ENCODE measurements at regions not wholly inside any gene's neighbourhood (a gene's known extent, or its start where the extent isn't known, plus 50 kb on each side); places are given as distances from the start of the nearest gene placed in this dataset.

DNA sequence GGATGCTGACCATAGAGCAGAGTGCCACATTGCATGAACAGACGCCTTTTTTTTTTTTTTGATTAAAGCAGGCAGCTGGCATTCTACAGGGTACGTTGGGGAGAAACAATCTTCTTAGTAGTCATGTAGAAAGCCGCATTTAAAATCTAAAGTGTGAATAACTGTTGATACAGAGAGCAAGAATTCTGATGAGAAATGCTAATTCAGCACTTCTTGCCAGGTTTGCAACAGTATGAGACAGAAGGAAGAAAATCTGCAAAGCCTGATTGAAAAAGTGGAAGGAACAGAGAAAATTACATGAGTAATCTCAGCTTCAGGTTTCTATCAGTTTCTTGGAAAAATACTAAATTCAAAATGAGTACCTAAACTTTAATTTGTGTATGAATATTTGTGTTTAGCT, 232.7 kb upstream of the CHRM2 start:
- no peak overlapping the region for H2AK5ac ChIP-seq (ENCODE audit: low read depth, low read length)
- no peaks in the 10 kb centered on the region for H3K36me3 ChIP-seq (ENCODE audit: control insufficient read depth, insufficient read depth, low read length)
- no peak overlapping the region for H3K18ac ChIP-seq (ENCODE audit: low read depth, low read length)
- no peak overlapping the region for H2BK15ac ChIP-seq (ENCODE audit: low read depth, low read length)
- H3K27ac ChIP-seq (ENCODE audit: insufficient read depth, low read length), result no peak overlapping the region
- dilution Hi-C loops (cut with HindIII; ENCODE audit: low sequenced_read_pairs, unreplicated experiment), result no loop called here
- no peak for ATAC-seq (ENCODE audit: low read depth)
- no peak overlapping the region for H3K23ac ChIP-seq (ENCODE audit: low read depth, low read length)
- no TSS peak for BruUV-seq (replicated peaks)
- POLR2A ChIA-PET (ENCODE audit: unreplicated experiment), result no interaction called here
- no peaks in the 10 kb centered on the region for H3K27me3 ChIP-seq (ENCODE audit: control insufficient read depth, insufficient read depth, low read length)
- intact Hi-C loops (cut with micrococcal nuclease), result no loop called here
- no peak overlapping the region for H2BK5ac ChIP-seq (ENCODE audit: low read depth, low read length, poor library complexity, severe bottlenecking)
- no peak overlapping the region for H3K56ac ChIP-seq (ENCODE audit: extremely low read depth, insufficient read depth, low read length)
- H2AFZ ChIP-seq (replicated peaks; ENCODE audit: low read length, poor library complexity), result no peak overlapping the region
- no peak overlapping the region for H2BK120ac ChIP-seq (ENCODE audit: low read depth, low read length)
- no peak overlapping the region for H4K91ac ChIP-seq (ENCODE audit: insufficient read depth, low read depth, low read length)
- no peak overlapping the region for H3K9ac ChIP-seq (ENCODE audit: low read depth, low read length)
- H3K4ac ChIP-seq (ENCODE audit: low read depth, low read length), result no peak overlapping the region
- WGBS, 2 experiments (ENCODE audit: extremely low coverage in 2 of 2, insufficient read length in 1 of 2), result 22% methylated on average over 1 of the region's 3 CpGs; no CpG with 5 or more reads in 1 of the 2 experiments
- CTCF ChIA-PET, result no interaction called here
- no peaks in the 10 kb centered on the region for H3K4me1 ChIP-seq (ENCODE audit: control insufficient read depth, insufficient read depth, low read length)
- no peak overlapping the region for H4K5ac ChIP-seq (ENCODE audit: low read depth, low read length)
- H2AK9ac ChIP-seq (replicated peaks; ENCODE audit: low read depth, low read length, poor library complexity), result no peak overlapping the region
- no peaks in the 10 kb centered on the region for H3K9me3 ChIP-seq (ENCODE audit: control insufficient read depth, insufficient read depth, low read length)
- no peaks in the 10 kb centered on the region for H3K79me1 ChIP-seq (ENCODE audit: low read depth in 1 of 2, low read length in 2 of 2)
- no peaks in the 10 kb centered on the region for H4K20me1 ChIP-seq (ENCODE audit: insufficient read depth, low read length)
- no peak for DNase-seq
- no peak overlapping the region for H3K4me2 ChIP-seq (ENCODE audit: low read depth, low read length)
- no peak overlapping the region for H4K8ac ChIP-seq (ENCODE audit: low read depth in 2 of 2, low read length in 2 of 2)
- TF ChIP-seq MAFK (IDR thresholded peaks at IDR 0.05; ENCODE audit: low read depth, low read length), result peak; percentile 93
- TF ChIP-seq, protein P1, sequence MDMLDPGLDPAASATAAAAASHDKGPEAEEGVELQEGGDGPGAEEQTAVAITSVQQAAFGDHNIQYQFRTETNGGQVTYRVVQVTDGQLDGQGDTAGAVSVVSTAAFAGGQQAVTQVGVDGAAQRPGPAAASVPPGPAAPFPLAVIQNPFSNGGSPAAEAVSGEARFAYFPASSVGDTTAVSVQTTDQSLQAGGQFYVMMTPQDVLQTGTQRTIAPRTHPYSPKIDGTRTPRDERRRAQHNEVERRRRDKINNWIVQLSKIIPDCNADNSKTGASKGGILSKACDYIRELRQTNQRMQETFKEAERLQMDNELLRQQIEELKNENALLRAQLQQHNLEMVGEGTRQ (IDR thresholded peaks at IDR 0.05; ENCODE audit: low read depth, low read length), result no peak
- H3K14ac ChIP-seq (replicated peaks; ENCODE audit: low read depth, low read length), result no peak overlapping the region
- H3K9me1 ChIP-seq (ENCODE audit: insufficient read depth, low read length), result no peaks in the 10 kb centered on the region
- in situ Hi-C loops (cut with MboI; ENCODE audit: low sequenced_read_pairs), result no loop called here
- no peak overlapping the region for H2BK20ac ChIP-seq (ENCODE audit: low read depth, low read length)
- H3K4me3 ChIP-seq (ENCODE audit: insufficient read depth, low read depth, low read length), result no peak overlapping the region
